HG02623 (cell line): ENCODE measurements at regions not wholly inside any gene's neighbourhood (a gene's known extent, or its start where the extent isn't known, plus 50 kb on each side); places are given as distances from the start of the nearest gene placed in this dataset.
"Not testable (repeated sequence)": the region's sequence is repeated elsewhere in the genome, so short reads cannot be mapped to it uniquely, and the experiment has no call there.

Experiments
- ATAC-seq: cut with Tn5 transposase; IDR thresholded peaks from one replicate; pipeline ENCODE4 v1.9.1; 2021; ENCODE audit warnings: moderate library complexity; ENCODE audit not compliant: unreplicated experiment

GRCh38 chr14:105883066-105884005, 357.0 kb downstream of the TMEM121 start:
- ATAC-seq = no peak

GRCh38 chr14:105884192-105884807, 357.9 kb downstream of the TMEM121 start:
- ATAC-seq = not testable (repeated sequence)

- no peak for ATAC-seq
Observed at GRCh38 chr14:105884808-105885281, 358.5 kb downstream of the TMEM121 start.

- no peak for ATAC-seq
Observed at GRCh38 chr14:105885561-105886320, 359.4 kb downstream of the TMEM121 start.

- ATAC-seq = not testable (repeated sequence)
Observed at GRCh38 chr14:105886791-105887191, 360.4 kb downstream of the TMEM121 start.

- no peak for ATAC-seq
Observed at GRCh38 chr14:105887692-105888091, 361.3 kb downstream of the TMEM121 start.

GRCh38 chr14:105888151-105888550, 361.8 kb downstream of the TMEM121 start:
- ATAC-seq = no peak

- ATAC-seq = no peak
Observed at GRCh38 chr14:105888784-105889665, 362.6 kb downstream of the TMEM121 start.

GRCh38 chr14:105889666-105890473, 363.5 kb downstream of the TMEM121 start:
- no peak for ATAC-seq

GRCh38 chr14:105890474-105891220, 364.3 kb downstream of the TMEM121 start:
- ATAC-seq = no peak

GRCh38 chr14:105891221-105891602, 364.8 kb downstream of the TMEM121 start:
- ATAC-seq = no peak

- no peak for ATAC-seq
Observed at GRCh38 chr14:105891631-105892452, 365.5 kb downstream of the TMEM121 start.

GRCh38 chr14:105892453-105893441, 366.4 kb downstream of the TMEM121 start:
- ATAC-seq = not testable (repeated sequence)

GRCh38 chr14:105893686-105894085, 367.3 kb downstream of the TMEM121 start:
- not testable (repeated sequence) for ATAC-seq

- no peak for ATAC-seq
Observed at GRCh38 chr14:105894125-105894977, 368.0 kb downstream of the TMEM121 start.
